Liver (tissue), 8 donors: ENCODE measurements at regions not wholly inside any gene's neighbourhood (a gene's known extent, or its start where the extent isn't known, plus 50 kb on each side); places are given as distances from the start of the nearest gene placed in this dataset.

Experiments
- DNase-seq: peaks from one replicate; pipeline ENCODE4 v3.0.0-alpha.2; 2017; ENCODE audit warnings: low spot score
- H3K27ac ChIP-seq, 2 donors: one replicate each; pipeline ENCODE4 v1.7.0; 2013; ENCODE audit warnings: inconsistent platforms in 2 of 2, low read length in 2 of 2, control low read depth in 1 of 2, low read depth in 1 of 2, mild to moderate bottlenecking in 1 of 2
- H3K27me3 ChIP-seq, 4 donors: one replicate each; pipeline versions ENCODE4 v1.6.1 to v1.7.0; 2013; ENCODE audit warnings: low read length in 3 of 4, inconsistent platforms in 1 of 4, mild to moderate bottlenecking in 1 of 4, moderate library complexity in 1 of 4; ENCODE audit not compliant: control insufficient read depth in 4 of 4, insufficient read depth in 4 of 4
- H3K36me3 ChIP-seq, 4 donors: one replicate each; pipeline versions ENCODE4 v1.6.1 to v1.7.0; 2013; ENCODE audit warnings: low read length in 3 of 4, mild to moderate bottlenecking in 3 of 4, low read depth in 1 of 4, moderate library complexity in 1 of 4; ENCODE audit not compliant: control insufficient read depth in 4 of 4, insufficient read depth in 3 of 4
- H3K4me1 ChIP-seq, 4 donors: one replicate each; pipeline versions ENCODE4 v1.6.1 to v1.7.0; 2013; ENCODE audit warnings: low read length in 3 of 4, mild to moderate bottlenecking in 3 of 4, moderate library complexity in 1 of 4; ENCODE audit not compliant: control insufficient read depth in 4 of 4, insufficient read depth in 4 of 4
- H3K4me3 ChIP-seq, 3 donors: one replicate each; pipeline versions ENCODE4 v1.6.1 to v1.7.0; 2013; ENCODE audit warnings: low read length in 3 of 3, control low read depth in 1 of 3, low read depth in 1 of 3, mild to moderate bottlenecking in 1 of 3
- H3K9ac ChIP-seq, 2 donors: one replicate each; pipeline ENCODE4 v1.7.0; 2013; ENCODE audit warnings: low read length in 2 of 2, mild to moderate bottlenecking in 2 of 2, moderate library complexity in 2 of 2, control low read depth in 1 of 2, low read depth in 1 of 2
- H3K9me3 ChIP-seq, 4 donors: one replicate each; pipeline versions ENCODE4 v1.6.1 to v1.7.0; 2013; ENCODE audit warnings: low read length in 3 of 4; ENCODE audit not compliant: control insufficient read depth in 4 of 4
- ATF3 ChIP-seq: IDR thresholded peaks from 2 replicates; pipeline ENCODE4 v1.6.1; 2016; ENCODE audit warnings: antibody characterized with exemption
- EGR1 ChIP-seq, 2 donors: IDR thresholded peaks; 2 replicates each; pipeline ENCODE4 v1.6.1; 2016 to 2018; ENCODE audit warnings: antibody characterized with exemption in 2 of 2, low read depth in 2 of 2
- FOXA1 ChIP-seq: IDR thresholded peaks from 2 replicates; pipeline ENCODE4 v1.6.1; 2016; ENCODE audit warnings: antibody characterized with exemption
- FOXA2 ChIP-seq: IDR thresholded peaks from 2 replicates; pipeline ENCODE4 v1.6.1; 2016; ENCODE audit warnings: antibody characterized with exemption
- GABPA ChIP-seq, 2 donors: IDR thresholded peaks in 1 of 2; conservative IDR thresholded peaks in 1 of 2; 2 replicates each; pipeline ENCODE4 v1.6.1; 2016; ENCODE audit warnings: antibody characterized with exemption in 2 of 2, mild to moderate bottlenecking in 1 of 2, moderate library complexity in 1 of 2
- HNF4A ChIP-seq, 2 donors: conservative IDR thresholded peaks; 2 replicates each; pipeline ENCODE4 v1.6.1; 2016; ENCODE audit warnings: antibody characterized with exemption in 2 of 2, mild to moderate bottlenecking in 2 of 2
- HNF4G ChIP-seq: IDR thresholded peaks from 2 replicates; pipeline ENCODE4 v1.6.1; 2016; ENCODE audit warnings: antibody characterized with exemption
- JUND ChIP-seq, 2 donors: IDR thresholded peaks; 2 replicates each; pipeline ENCODE4 v1.6.1; 2016; ENCODE audit warnings: antibody characterized with exemption in 2 of 2
- NR2F2 ChIP-seq: IDR thresholded peaks from 2 replicates; pipeline ENCODE4 v1.6.1; 2016; ENCODE audit warnings: antibody characterized with exemption
- RAD21 ChIP-seq, 2 donors: IDR thresholded peaks; 2 replicates each; pipeline ENCODE4 v1.6.1; 2016; ENCODE audit warnings: antibody characterized with exemption in 2 of 2, mild to moderate bottlenecking in 2 of 2
- RXRA ChIP-seq, 2 donors: IDR thresholded peaks; 2 replicates each; pipeline ENCODE4 v1.6.1; 2017 to 2018; ENCODE audit warnings: antibody characterized with exemption in 2 of 2, mild to moderate bottlenecking in 1 of 2
- SP1 ChIP-seq: IDR thresholded peaks from 2 replicates; pipeline ENCODE4 v1.6.1; 2018; ENCODE audit warnings: antibody characterized with exemption, mild to moderate bottlenecking
- TAF1 ChIP-seq: conservative IDR thresholded peaks from 2 replicates; pipeline ENCODE4 v1.6.1; 2016; ENCODE audit warnings: antibody characterized with exemption, mild to moderate bottlenecking
- YY1 ChIP-seq: IDR thresholded peaks from 2 replicates; pipeline ENCODE4 v1.6.1; 2016; ENCODE audit warnings: antibody characterized with exemption, mild to moderate bottlenecking
- WGBS: extraction: QIAGEN DNeasy Blood & Tissue Kit; methylation state at CpG from one replicate; pipeline ENCODE4 v1.1.7; 2013; 5-methylcytosine and 5-hydroxymethylcytosine counted together
- TF ChIP-seq, protein P1 (sequence below): IDR thresholded peaks from 2 replicates; pipeline ENCODE4 v1.6.1; 2016; ENCODE audit warnings: antibody characterized with exemption, mild to moderate bottlenecking
- TF ChIP-seq, protein P2 (sequence below): fragments of 150-350 bp; IDR thresholded peaks from 2 replicates; pipeline ENCODE4 v1.5.1; 2017; ENCODE audit warnings: improper control_type of control experiment, low read depth, low read length; ENCODE audit not compliant: missing input control
- TF ChIP-seq, protein P3 (sequence below): IDR thresholded peaks from 2 replicates; pipeline ENCODE4 v1.6.1; 2016; ENCODE audit warnings: antibody characterized with exemption
- donor health status: healthy.
- donor health status: healthy.
- donor health status: healthy.
- donor health status: healthy.
- donor health status: healthy.

DNA sequence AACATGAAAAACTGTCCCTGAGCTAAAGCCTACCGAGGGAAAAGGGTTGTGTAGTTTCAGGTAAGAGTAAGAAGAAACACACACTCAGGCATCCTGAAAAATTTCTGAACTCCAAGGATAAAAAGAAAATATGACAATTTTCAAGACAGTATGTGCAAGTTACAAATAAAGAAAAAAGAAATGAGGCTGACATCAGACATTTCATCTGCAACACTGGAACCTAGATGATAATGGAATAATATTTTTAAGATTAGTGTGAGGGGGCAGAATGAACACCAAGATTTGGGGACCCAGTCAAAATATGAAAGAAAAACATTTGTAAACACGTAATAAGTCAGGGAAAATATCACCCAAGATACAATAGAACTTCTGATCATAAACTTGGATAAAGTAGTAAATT, 135.9 kb upstream of the PSMD7 start:
- Histone ChIP-seq H3K9ac (no peak overlapping the region), H3K36me3 (no peaks in the 10 kb centered on the region), H3K27me3 (no peaks in the 10 kb centered on the region), H3K27ac (no peak overlapping the region), H3K4me1 (no peaks in the 10 kb centered on the region), H3K4me3 (peak overlapping the region in 1 of 3 donors; percentile 11), H3K9me3 (peaks cover 0 to 3% (median 0%) of the 10 kb centered on the region in 4 donors)
- WGBS, result 88% methylated on average over 2 of the region's 2 CpGs
- DNase-seq, result no peak
- no peak for TF ChIP-seq FOXA1
- TF ChIP-seq, protein P1, sequence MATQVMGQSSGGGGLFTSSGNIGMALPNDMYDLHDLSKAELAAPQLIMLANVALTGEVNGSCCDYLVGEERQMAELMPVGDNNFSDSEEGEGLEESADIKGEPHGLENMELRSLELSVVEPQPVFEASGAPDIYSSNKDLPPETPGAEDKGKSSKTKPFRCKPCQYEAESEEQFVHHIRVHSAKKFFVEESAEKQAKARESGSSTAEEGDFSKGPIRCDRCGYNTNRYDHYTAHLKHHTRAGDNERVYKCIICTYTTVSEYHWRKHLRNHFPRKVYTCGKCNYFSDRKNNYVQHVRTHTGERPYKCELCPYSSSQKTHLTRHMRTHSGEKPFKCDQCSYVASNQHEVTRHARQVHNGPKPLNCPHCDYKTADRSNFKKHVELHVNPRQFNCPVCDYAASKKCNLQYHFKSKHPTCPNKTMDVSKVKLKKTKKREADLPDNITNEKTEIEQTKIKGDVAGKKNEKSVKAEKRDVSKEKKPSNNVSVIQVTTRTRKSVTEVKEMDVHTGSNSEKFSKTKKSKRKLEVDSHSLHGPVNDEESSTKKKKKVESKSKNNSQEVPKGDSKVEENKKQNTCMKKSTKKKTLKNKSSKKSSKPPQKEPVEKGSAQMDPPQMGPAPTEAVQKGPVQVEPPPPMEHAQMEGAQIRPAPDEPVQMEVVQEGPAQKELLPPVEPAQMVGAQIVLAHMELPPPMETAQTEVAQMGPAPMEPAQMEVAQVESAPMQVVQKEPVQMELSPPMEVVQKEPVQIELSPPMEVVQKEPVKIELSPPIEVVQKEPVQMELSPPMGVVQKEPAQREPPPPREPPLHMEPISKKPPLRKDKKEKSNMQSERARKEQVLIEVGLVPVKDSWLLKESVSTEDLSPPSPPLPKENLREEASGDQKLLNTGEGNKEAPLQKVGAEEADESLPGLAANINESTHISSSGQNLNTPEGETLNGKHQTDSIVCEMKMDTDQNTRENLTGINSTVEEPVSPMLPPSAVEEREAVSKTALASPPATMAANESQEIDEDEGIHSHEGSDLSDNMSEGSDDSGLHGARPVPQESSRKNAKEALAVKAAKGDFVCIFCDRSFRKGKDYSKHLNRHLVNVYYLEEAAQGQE, result no peak
- TF ChIP-seq RAD21 (IDR thresholded peaks at IDR 0.05), result no peak
- no peak for TF ChIP-seq EGR1 (IDR thresholded peaks at IDR 0.05; ENCODE audit: low read depth in 2 of 2)
- no peak for TF ChIP-seq YY1
- TF ChIP-seq HNF4A (conservative IDR thresholded peaks at IDR 0.05), result no peak
- TF ChIP-seq, protein P2, sequence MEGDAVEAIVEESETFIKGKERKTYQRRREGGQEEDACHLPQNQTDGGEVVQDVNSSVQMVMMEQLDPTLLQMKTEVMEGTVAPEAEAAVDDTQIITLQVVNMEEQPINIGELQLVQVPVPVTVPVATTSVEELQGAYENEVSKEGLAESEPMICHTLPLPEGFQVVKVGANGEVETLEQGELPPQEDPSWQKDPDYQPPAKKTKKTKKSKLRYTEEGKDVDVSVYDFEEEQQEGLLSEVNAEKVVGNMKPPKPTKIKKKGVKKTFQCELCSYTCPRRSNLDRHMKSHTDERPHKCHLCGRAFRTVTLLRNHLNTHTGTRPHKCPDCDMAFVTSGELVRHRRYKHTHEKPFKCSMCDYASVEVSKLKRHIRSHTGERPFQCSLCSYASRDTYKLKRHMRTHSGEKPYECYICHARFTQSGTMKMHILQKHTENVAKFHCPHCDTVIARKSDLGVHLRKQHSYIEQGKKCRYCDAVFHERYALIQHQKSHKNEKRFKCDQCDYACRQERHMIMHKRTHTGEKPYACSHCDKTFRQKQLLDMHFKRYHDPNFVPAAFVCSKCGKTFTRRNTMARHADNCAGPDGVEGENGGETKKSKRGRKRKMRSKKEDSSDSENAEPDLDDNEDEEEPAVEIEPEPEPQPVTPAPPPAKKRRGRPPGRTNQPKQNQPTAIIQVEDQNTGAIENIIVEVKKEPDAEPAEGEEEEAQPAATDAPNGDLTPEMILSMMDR, result no peak
- TF ChIP-seq RXRA (IDR thresholded peaks at IDR 0.05), result no peak
- TF ChIP-seq TAF1, result no peak
- no peak for TF ChIP-seq JUND (IDR thresholded peaks at IDR 0.05)
- no peak for TF ChIP-seq ATF3

- Histone ChIP-seq H3K4me1 (peaks cover 0 to 12% (median 7%) of the 10 kb centered on the region in 4 donors), H3K9ac (no peak overlapping the region), H3K27me3 (no peaks in the 10 kb centered on the region), H3K9me3 (peaks cover 0 to 3% (median 0%) of the 10 kb centered on the region in 4 donors), H3K36me3 (no peaks in the 10 kb centered on the region), H3K27ac (peak overlapping the region; percentile 42 to 64), H3K4me3 (no peak overlapping the region)
- 13% methylated on average over 1 of the region's 1 CpG for WGBS
- DNase-seq, result no peak
- TF ChIP-seq, protein P1, result peak; percentile 86
- TF ChIP-seq, protein P3, sequence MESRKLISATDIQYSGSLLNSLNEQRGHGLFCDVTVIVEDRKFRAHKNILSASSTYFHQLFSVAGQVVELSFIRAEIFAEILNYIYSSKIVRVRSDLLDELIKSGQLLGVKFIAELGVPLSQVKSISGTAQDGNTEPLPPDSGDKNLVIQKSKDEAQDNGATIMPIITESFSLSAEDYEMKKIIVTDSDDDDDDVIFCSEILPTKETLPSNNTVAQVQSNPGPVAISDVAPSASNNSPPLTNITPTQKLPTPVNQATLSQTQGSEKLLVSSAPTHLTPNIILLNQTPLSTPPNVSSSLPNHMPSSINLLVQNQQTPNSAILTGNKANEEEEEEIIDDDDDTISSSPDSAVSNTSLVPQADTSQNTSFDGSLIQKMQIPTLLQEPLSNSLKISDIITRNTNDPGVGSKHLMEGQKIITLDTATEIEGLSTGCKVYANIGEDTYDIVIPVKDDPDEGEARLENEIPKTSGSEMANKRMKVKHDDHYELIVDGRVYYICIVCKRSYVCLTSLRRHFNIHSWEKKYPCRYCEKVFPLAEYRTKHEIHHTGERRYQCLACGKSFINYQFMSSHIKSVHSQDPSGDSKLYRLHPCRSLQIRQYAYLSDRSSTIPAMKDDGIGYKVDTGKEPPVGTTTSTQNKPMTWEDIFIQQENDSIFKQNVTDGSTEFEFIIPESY, result peak; percentile 96
- TF ChIP-seq GABPA (IDR thresholded peaks at IDR 0.05 in 1 of 2, conservative IDR thresholded peaks at IDR 0.05 in 1 of 2), result peak; percentile 27 to 76
- peak; percentile 83 to 94 for TF ChIP-seq JUND (IDR thresholded peaks at IDR 0.05)
- TF ChIP-seq ATF3, result peak; percentile 91
- peak; percentile 98 for TF ChIP-seq HNF4G
- TF ChIP-seq EGR1 (IDR thresholded peaks at IDR 0.05; ENCODE audit: low read depth in 2 of 2), result peak; percentile 43 to 96
- peak; percentile 88 for TF ChIP-seq FOXA1
- peak; percentile 59 to 61 for TF ChIP-seq RAD21 (IDR thresholded peaks at IDR 0.05)
- TF ChIP-seq TAF1, result no peak
- TF ChIP-seq YY1, result peak; percentile 92
- peak; percentile 99 for TF ChIP-seq RXRA (IDR thresholded peaks at IDR 0.05)
- TF ChIP-seq, protein P2, result no peak
- TF ChIP-seq NR2F2, result peak; percentile 94
- peak; percentile 99 to 100 for TF ChIP-seq HNF4A (conservative IDR thresholded peaks at IDR 0.05)
- TF ChIP-seq SP1, result peak; percentile 98
- peak; percentile 85 for TF ChIP-seq FOXA2
These were observed 142.8 kb upstream of the PSMD7 start for GRCh38 chr16:74153773-74154172.
